HepG2 (cell line): ENCODE measurements at regions not wholly inside any gene's neighbourhood (a gene's known extent, or its start where the extent isn't known, plus 50 kb on each side); places are given as distances from the start of the nearest gene placed in this dataset.

Experiments used
- CTCF ChIP-seq: sonication (generic); formaldehyde crosslinking; IDR thresholded peaks from 2 replicates; pipeline ENCODE4 v1.5.0; 2020; ENCODE audit warnings: mild to moderate bottlenecking, missing genetic modification reagents, moderate library complexity
- EZH2 ChIP-seq: conservative IDR thresholded peaks from 2 replicates; pipeline ENCODE4 v1.6.1; 2012; ENCODE audit warnings: mild to moderate bottlenecking, low read depth, low read length, moderate library complexity
- FOXA3 ChIP-seq: IDR thresholded peaks from 2 replicates; pipeline ENCODE4 v1.6.1; 2016; ENCODE audit warnings: missing genetic modification reagents, missing compliant biosample characterization
- HDAC2 ChIP-seq: sonication (generic); formaldehyde crosslinking; IDR thresholded peaks from 2 replicates; pipeline ENCODE4 v1.4.0; 2020; ENCODE audit warnings: missing genetic modification reagents
- IRF2 ChIP-seq: IDR thresholded peaks from 2 replicates; pipeline ENCODE4 v1.6.1; 2018; ENCODE audit warnings: missing genetic modification reagents, missing compliant biosample characterization
- POLR2A ChIP-seq, 2 experiments: IDR thresholded peaks; 2 replicates each; pipeline ENCODE4 v1.6.1; 2011; ENCODE audit warnings: low read depth in 2 of 2, low read length in 2 of 2, mild to moderate bottlenecking in 1 of 2, moderate library complexity in 1 of 2; ENCODE audit not compliant: insufficient read depth in 1 of 2
- ZBTB40 ChIP-seq, 2 experiments: fragments of 450-650 bp in 1 of 2; sonication (generic) in 1 of 2; formaldehyde crosslinking in 1 of 2; IDR thresholded peaks; 2 replicates each; pipeline versions ENCODE4 v1.6.1 to v1.8.0; 2016 to 2022; ENCODE audit warnings: antibody characterized with exemption in 1 of 2, mild to moderate bottlenecking in 1 of 2, missing genetic modification reagents in 1 of 2
- ZNF781 ChIP-seq: sonication (generic); formaldehyde crosslinking; IDR thresholded peaks from 2 replicates; pipeline ENCODE4 v1.5.1; 2020; ENCODE audit warnings: borderline replicate concordance, mild to moderate bottlenecking, missing genetic modification reagents; ENCODE audit errors: not compliant biosample characterization

GRCh38 chr1:5365751-5366150 lies 626.5 kb downstream of the NPHP4 start:
- TF ChIP-seq FOXA3 (CRISPR knock-in tag) (no peak), CTCF (no peak), ZNF781 (no peak), IRF2 (no peak), EZH2 (no peak), ZBTB40 (IDR thresholded peaks at IDR 0.05) (no peak), ZBTB40 (CRISPR knock-in tag; IDR thresholded peaks at IDR 0.05) (no peak), POLR2A (IDR thresholded peaks at IDR 0.05; ENCODE audit: insufficient read depth in 1 of 2, low read depth in 2 of 2, low read length in 2 of 2) (no peak), HDAC2 (CRISPR knock-in tag) (no peak)
